Vagina (tissue), 2 donors: ENCODE measurements at regions not wholly inside any gene's neighbourhood (a gene's known extent, or its start where the extent isn't known, plus 50 kb on each side); places are given as distances from the start of the nearest gene placed in this dataset.

Source experiments
- CTCF ChIP-seq, 3 experiments: fragments of 450-650 bp in 2 of 3; fragments of 200-600 bp in 1 of 3; sonication (generic) in 1 of 3; IDR thresholded peaks; one replicate each; pipeline ENCODE4 v1.5.1; 2017 to 2019; ENCODE audit warnings: antibody characterized with exemption in 3 of 3, mild to moderate bottlenecking in 2 of 3, moderate library complexity in 2 of 3
- POLR2A ChIP-seq, 2 donors: fragments of 450-650 bp; IDR thresholded peaks; one replicate each; pipeline ENCODE4 v1.6.1; 2017; ENCODE audit warnings: antibody characterized with exemption in 2 of 2, mild to moderate bottlenecking in 2 of 2, moderate library complexity in 2 of 2
- POLR2AphosphoS5 ChIP-seq, 2 donors: sonication (generic); formaldehyde crosslinking; IDR thresholded peaks; one replicate each; pipeline ENCODE4 v1.9.0; 2017; ENCODE audit warnings: antibody characterized with exemption in 2 of 2, mild to moderate bottlenecking in 2 of 2, low read depth in 1 of 2; ENCODE audit not compliant: insufficient read depth in 1 of 2

- no peak for TF ChIP-seq POLR2A (IDR thresholded peaks at IDR 0.05)
- no peak for TF ChIP-seq CTCF (IDR thresholded peaks at IDR 0.05)
- no peak for TF ChIP-seq POLR2AphosphoS5 (IDR thresholded peaks at IDR 0.05; ENCODE audit: insufficient read depth in 1 of 2, low read depth in 1 of 2)
Measured at GRCh38 chr2:156982615-156983014, 274.9 kb upstream of the GALNT5 start.
